Cardiac muscle cell (in vitro differentiated cells and primary cell): ENCODE measurements at regions not wholly inside any gene's neighbourhood (a gene's known extent, or its start where the extent isn't known, plus 50 kb on each side); places are given as distances from the start of the nearest gene placed in this dataset.

Experiments used
- DNase-seq, 2 donors: peaks; one replicate each; pipeline versions ENCODE4 v3.0.0 to v3.0.0-alpha.2; 2010 to 2017; ENCODE audit warnings: low read depth in 1 of 2, low spot score in 1 of 2
- H3K27ac ChIP-seq: fragments of 200-600 bp; sonication (generic); 2 replicates; pipeline ENCODE4 v1.5.1; 2016
- H3K27me3 ChIP-seq: fragments of 200-600 bp; sonication (generic); 2 replicates; pipeline ENCODE4 v1.6.0; 2016; ENCODE audit warnings: control low read depth
- H3K36me3 ChIP-seq: fragments of 200-600 bp; sonication (generic); 2 replicates; pipeline ENCODE4 v1.5.1; 2016; ENCODE audit warnings: control low read depth
- H3K4me1 ChIP-seq: fragments of 200-600 bp; sonication (generic); 2 replicates; pipeline ENCODE4 v1.8.1; 2017; ENCODE audit warnings: low read depth, mild to moderate bottlenecking, mixed run types
- H3K4me3 ChIP-seq: fragments of 200-600 bp; sonication (generic); 2 replicates; pipeline ENCODE4 v1.5.1; 2016; ENCODE audit warnings: mild to moderate bottlenecking
- H3K9me3 ChIP-seq: fragments of 200-600 bp; sonication (generic); 2 replicates; pipeline ENCODE4 v1.5.1; 2017; ENCODE audit warnings: low read depth, mild to moderate bottlenecking, control low read depth
- TF ChIP-seq, protein P1 (sequence below): IDR thresholded peaks from 2 replicates; pipeline ENCODE4 v1.5.1; 2012; ENCODE audit warnings: low read depth, mild to moderate bottlenecking, low read length

DNA sequence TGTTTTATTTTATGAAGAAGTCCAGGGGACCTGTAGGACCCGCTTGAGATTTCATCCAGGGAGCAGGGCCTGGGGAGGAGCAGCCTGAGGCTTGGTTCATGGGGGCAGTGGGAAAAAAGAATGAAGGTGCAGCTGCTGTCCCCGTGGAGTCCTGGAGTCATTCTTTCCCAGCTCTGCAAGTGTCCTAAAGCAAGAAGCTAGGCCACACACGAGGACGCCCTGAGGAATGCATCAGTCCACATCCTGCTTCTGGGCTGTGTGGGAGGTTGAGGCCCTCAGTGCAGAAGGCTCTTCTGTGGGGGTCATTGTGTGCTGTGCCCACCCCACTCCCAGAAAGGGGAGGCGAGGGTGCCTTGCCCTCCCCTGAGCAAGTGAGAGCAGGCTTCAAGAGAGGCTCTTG lies 179.9 kb upstream of the HS6ST1 start:
- Histone ChIP-seq H3K27me3 (no peaks in the 10 kb centered on the region), H3K27ac (no peak overlapping the region), H3K4me1 (peaks cover 32% of the 10 kb centered on the region), H3K9me3 (no peaks in the 10 kb centered on the region), H3K36me3 (no peaks in the 10 kb centered on the region), H3K4me3 (no peak overlapping the region)
- no peak for DNase-seq
- TF ChIP-seq, protein P1, sequence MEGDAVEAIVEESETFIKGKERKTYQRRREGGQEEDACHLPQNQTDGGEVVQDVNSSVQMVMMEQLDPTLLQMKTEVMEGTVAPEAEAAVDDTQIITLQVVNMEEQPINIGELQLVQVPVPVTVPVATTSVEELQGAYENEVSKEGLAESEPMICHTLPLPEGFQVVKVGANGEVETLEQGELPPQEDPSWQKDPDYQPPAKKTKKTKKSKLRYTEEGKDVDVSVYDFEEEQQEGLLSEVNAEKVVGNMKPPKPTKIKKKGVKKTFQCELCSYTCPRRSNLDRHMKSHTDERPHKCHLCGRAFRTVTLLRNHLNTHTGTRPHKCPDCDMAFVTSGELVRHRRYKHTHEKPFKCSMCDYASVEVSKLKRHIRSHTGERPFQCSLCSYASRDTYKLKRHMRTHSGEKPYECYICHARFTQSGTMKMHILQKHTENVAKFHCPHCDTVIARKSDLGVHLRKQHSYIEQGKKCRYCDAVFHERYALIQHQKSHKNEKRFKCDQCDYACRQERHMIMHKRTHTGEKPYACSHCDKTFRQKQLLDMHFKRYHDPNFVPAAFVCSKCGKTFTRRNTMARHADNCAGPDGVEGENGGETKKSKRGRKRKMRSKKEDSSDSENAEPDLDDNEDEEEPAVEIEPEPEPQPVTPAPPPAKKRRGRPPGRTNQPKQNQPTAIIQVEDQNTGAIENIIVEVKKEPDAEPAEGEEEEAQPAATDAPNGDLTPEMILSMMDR: no peak

DNA sequence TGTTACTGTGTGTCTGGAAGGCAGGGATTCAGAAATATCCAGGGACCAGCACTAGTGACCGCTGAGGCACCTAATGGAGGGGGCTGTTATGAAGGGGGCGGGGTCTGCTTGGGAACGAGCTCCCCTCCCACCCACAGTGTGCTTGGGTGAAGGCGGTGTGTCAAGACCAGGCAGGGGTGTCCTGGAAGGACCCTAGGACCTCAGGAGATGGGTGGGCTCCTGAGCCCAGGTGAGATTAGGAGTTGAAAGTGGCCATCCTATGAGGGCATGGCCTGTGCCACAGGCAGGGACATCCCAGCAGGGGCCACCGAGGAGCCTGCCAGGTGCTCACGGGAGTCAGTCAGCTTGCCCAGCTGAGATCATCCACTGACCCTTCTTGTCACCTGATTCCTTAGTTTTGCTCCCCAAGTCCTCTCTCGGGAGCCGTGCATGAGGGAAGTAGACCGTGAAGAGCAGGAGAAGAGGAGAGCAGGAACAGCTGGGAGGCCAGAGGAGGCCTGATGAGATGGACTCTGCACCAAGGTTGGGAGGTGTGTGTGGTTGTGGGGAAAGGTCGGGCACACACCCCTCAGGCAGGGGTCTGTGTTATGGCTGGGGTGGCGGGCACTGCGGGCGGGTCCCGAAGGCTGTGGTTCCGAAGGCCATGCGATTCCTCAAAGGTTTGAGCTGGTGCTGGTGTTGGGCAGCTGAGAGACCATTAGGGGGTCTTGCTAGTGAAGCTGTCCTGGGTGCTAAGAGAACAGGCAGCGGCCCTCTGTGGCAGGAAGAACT lies 180.9 kb upstream of the HS6ST1 start:
- Histone ChIP-seq H3K27me3 (no peaks in the 10 kb centered on the region), H3K9me3 (no peaks in the 10 kb centered on the region), H3K4me3 (no peak overlapping the region), H3K36me3 (no peaks in the 10 kb centered on the region), H3K27ac (no peak overlapping the region), H3K4me1 (peaks cover 33% of the 10 kb centered on the region)
- no peak for DNase-seq
- TF ChIP-seq, protein P1: no peak

DNA sequence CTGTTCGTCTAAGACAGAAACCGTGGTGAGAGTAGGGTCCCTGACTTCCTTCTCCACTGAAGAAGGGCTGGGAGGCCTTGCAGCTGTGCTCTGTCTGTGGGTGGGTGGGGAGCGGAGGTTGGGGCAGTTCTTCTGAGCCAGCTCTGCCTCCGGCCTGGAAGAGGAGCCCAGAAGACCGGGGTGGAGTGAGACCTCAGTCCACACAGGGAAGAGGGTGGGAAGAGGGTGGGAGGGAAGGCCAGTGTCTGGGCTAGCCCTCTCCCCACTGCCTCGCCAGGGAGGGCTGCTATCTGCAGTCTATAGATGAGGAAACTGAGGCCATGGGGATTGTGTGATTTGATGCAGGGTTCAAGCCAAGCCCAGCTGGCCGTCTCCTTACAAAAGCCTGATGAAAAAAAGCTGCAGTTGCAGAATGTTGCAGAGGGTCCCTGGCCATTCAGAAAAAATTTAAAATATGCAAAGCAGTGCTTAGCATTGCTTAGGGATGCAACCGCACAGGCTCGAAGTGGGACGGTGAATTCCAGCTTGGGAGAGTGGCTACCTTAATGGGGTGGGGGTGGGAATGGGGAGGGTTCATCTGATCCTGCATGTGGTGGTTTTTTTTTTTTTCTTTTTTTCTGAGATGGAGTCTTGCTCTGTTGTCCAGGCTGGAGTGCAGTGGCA lies 181.6 kb upstream of the HS6ST1 start:
- DNase-seq: no peak
- Histone ChIP-seq H3K27me3 (no peaks in the 10 kb centered on the region), H3K4me3 (no peak overlapping the region), H3K27ac (no peak overlapping the region), H3K9me3 (no peaks in the 10 kb centered on the region), H3K4me1 (peaks cover 29% of the 10 kb centered on the region), H3K36me3 (no peaks in the 10 kb centered on the region)
- TF ChIP-seq, protein P1: no peak

DNA sequence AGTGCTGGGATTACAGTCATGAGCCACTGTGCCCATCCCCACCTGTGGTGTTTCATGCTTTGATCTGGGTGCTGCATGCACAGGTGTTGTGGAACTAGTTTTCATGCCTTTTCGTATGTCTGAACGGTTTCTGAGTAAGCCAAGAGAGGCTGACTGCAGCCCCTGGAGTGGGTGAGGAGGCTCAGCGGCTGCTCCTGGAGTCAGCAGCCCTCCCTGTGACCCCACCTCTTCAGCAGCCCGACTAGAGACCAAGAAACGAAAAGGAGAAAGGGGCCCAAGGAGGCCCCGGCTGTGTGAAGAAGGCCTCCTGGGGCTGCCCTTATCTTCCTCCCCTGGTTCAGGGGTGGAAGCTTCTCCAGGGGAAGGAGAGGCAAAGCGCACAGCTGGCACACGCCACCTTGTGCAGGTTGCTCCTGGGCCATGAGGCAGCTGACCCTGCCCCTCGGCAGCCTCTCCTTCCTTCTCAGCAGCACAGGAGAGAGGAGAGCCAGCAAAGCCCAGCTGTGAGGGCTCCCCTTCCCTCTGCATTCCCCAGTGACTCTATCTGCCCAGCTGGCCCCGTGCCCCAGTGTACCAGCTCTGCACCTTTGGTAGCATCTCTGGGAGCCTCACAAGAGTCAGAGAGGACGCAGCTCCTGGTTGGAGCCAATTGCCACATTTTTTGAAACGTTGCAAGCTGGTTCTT lies 182.5 kb upstream of the HS6ST1 start:
- peaks cover 27% of the 10 kb centered on the region for H3K4me1 ChIP-seq
- DNase-seq: no peak
- TF ChIP-seq, protein P1: no peak
- no peaks in the 10 kb centered on the region for H3K27me3 ChIP-seq
- H3K27ac ChIP-seq: no peak overlapping the region
- no peaks in the 10 kb centered on the region for H3K36me3 ChIP-seq
- H3K4me3 ChIP-seq: no peak overlapping the region
- no peaks in the 10 kb centered on the region for H3K9me3 ChIP-seq

DNA sequence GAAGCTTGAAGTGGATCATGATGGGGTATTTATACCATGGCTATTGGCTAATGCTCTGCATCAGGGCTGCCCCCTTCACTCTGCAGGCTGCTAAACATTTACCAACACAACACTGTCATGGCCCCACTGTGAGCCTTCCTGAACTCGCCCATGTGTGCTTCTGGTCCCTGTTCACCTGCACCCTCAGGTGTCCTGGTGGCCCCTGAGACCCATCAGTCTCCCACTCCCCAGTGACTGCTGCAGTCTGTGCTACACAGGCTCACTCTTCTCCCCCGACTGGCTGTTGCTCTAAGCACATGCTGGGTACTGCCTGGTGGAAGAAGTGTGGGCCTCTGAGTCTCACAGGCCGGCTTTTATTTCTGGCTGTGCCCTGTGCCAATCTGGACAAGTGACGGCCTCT lies 183.0 kb upstream of the HS6ST1 start:
- Histone ChIP-seq H3K4me3 (no peak overlapping the region), H3K27me3 (no peaks in the 10 kb centered on the region), H3K27ac (no peak overlapping the region), H3K4me1 (peaks cover 27% of the 10 kb centered on the region), H3K36me3 (no peaks in the 10 kb centered on the region), H3K9me3 (no peaks in the 10 kb centered on the region)
- TF ChIP-seq, protein P1: no peak
- DNase-seq: no peak
